ENCODE measurements at regions not wholly inside any gene's neighbourhood (a gene's known extent, or its start where the extent isn't known, plus 50 kb on each side); places are given as distances from the start of the nearest gene placed in this dataset.
"Not testable (repeated sequence)": the region's sequence is repeated elsewhere in the genome, so short reads cannot be mapped to it uniquely, and the experiment has no call there.

DNA sequence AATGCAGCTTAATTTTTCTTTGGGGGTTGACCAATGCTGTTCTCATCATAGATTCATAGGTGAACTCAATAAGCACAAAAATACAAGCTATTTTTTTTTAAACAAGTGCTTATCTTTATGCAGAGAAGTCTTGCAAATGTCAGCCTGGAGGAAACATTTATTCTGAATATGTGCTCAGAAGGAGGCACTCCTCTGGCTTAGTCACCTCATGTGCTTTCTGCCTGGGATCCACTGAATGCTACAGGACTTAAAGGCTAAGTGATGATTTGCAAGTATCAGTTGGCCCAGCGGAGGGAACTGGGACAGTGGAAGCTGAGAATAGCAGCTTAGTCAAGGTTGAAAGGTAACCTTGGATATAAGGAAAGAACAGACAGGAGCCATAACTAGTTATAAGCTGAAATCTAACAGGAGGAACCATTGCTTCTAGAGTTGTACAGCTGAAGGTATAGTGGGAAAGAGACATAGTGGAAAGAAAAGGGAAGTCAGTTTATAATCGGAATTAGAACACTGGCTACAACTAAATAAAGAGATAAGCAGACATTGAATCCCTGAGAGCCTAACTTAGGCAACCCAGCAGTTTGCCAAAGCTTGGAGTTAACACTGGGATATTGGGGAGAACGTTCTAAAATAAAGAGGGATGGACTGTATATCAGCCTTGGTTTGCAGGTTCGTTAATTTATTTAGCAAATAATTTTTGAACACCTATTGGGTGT is 488.7 kb downstream of the SUCLG1 start:
- no peak overlapping the region for H3K4me3 ChIP-seq (ENCODE audit: low read length)
- H3K36me3 ChIP-seq (ENCODE audit: insufficient read depth, low read length): no peaks in the 10 kb centered on the region
- H3K27me3 ChIP-seq (ENCODE audit: control insufficient read depth in 1 of 2, insufficient read depth in 2 of 2, low read length in 2 of 2): no peaks in the 10 kb centered on the region
- ATAC-seq (ENCODE audit: poor library complexity) (no peak), DNase-seq (no peak)
- H3K9me3 ChIP-seq (ENCODE audit: control insufficient read depth in 1 of 2, insufficient read depth in 1 of 2, low read length in 2 of 2): no peaks in the 10 kb centered on the region
- H3K36me3 Mint-ChIP-seq (ENCODE audit: low read depth): no peaks in the 10 kb centered on the region
- peaks cover 7% of the 10 kb centered on the region for H3K9me3 Mint-ChIP-seq
- ChIA-PET POLR2A (no interaction called here), CTCF (no interaction called here)
- no peaks in the 10 kb centered on the region for H3K4me1 ChIP-seq (ENCODE audit: insufficient read depth, low read length)
- no peak overlapping the region for H3K27ac ChIP-seq (ENCODE audit: low read depth in 1 of 2, low read length in 2 of 2)
- TF ChIP-seq, protein P1, sequence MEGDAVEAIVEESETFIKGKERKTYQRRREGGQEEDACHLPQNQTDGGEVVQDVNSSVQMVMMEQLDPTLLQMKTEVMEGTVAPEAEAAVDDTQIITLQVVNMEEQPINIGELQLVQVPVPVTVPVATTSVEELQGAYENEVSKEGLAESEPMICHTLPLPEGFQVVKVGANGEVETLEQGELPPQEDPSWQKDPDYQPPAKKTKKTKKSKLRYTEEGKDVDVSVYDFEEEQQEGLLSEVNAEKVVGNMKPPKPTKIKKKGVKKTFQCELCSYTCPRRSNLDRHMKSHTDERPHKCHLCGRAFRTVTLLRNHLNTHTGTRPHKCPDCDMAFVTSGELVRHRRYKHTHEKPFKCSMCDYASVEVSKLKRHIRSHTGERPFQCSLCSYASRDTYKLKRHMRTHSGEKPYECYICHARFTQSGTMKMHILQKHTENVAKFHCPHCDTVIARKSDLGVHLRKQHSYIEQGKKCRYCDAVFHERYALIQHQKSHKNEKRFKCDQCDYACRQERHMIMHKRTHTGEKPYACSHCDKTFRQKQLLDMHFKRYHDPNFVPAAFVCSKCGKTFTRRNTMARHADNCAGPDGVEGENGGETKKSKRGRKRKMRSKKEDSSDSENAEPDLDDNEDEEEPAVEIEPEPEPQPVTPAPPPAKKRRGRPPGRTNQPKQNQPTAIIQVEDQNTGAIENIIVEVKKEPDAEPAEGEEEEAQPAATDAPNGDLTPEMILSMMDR (IDR thresholded peaks at IDR 0.05): no peak
- H3K27ac Mint-ChIP-seq: no peak overlapping the region
- H3K27me3 Mint-ChIP-seq: peaks cover 6% of the 10 kb centered on the region
- no peak overlapping the region for H3K4me3 Mint-ChIP-seq
- intact Hi-C loops (cut with DNase I, micrococcal nuclease): no loop called here
- no peaks in the 10 kb centered on the region for H3K4me1 Mint-ChIP-seq (ENCODE audit: low read depth)

DNA sequence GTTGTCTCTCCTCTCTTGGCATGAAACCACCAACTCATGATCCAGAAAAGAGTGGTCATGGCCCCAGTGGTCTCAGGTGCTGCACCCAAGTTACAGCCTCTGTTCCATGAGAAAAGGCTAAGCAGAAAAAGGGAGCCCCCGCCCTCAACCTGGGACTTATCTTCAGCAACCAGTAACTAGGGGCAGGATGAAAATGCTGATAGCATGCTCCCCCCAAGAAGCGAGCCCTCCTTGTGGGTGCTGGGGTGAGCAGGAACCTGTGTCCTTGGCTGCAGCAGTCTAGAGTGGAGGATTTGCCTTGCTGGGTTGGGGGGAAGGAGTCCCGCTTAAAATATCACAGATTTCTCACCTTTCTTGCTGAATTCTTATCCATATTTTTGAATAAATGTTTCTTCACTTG is 490.0 kb downstream of the SUCLG1 start:
- DNase-seq (no peak), ATAC-seq (ENCODE audit: poor library complexity) (no peak)
- H3K9me3 Mint-ChIP-seq: peaks cover 7% of the 10 kb centered on the region
- H3K27me3 Mint-ChIP-seq: peaks cover 6% of the 10 kb centered on the region
- H3K9me3 ChIP-seq (ENCODE audit: control insufficient read depth in 1 of 2, insufficient read depth in 1 of 2, low read length in 2 of 2): no peaks in the 10 kb centered on the region
- H3K27me3 ChIP-seq (ENCODE audit: control insufficient read depth in 1 of 2, insufficient read depth in 2 of 2, low read length in 2 of 2): no peaks in the 10 kb centered on the region
- ChIA-PET CTCF (no interaction called here), POLR2A (no interaction called here)
- no peaks in the 10 kb centered on the region for H3K36me3 Mint-ChIP-seq (ENCODE audit: low read depth)
- H3K4me3 ChIP-seq (ENCODE audit: low read length): no peak overlapping the region
- H3K36me3 ChIP-seq (ENCODE audit: insufficient read depth, low read length): no peaks in the 10 kb centered on the region
- no peaks in the 10 kb centered on the region for H3K4me1 Mint-ChIP-seq (ENCODE audit: low read depth)
- no peaks in the 10 kb centered on the region for H3K4me1 ChIP-seq (ENCODE audit: insufficient read depth, low read length)
- no peak overlapping the region for H3K27ac ChIP-seq (ENCODE audit: low read depth in 1 of 2, low read length in 2 of 2)
- TF ChIP-seq, protein P1 (IDR thresholded peaks at IDR 0.05): no peak
- H3K27ac Mint-ChIP-seq: no peak overlapping the region
- intact Hi-C loops (cut with DNase I, micrococcal nuclease): no loop called here
- no peak overlapping the region for H3K4me3 Mint-ChIP-seq

DNA sequence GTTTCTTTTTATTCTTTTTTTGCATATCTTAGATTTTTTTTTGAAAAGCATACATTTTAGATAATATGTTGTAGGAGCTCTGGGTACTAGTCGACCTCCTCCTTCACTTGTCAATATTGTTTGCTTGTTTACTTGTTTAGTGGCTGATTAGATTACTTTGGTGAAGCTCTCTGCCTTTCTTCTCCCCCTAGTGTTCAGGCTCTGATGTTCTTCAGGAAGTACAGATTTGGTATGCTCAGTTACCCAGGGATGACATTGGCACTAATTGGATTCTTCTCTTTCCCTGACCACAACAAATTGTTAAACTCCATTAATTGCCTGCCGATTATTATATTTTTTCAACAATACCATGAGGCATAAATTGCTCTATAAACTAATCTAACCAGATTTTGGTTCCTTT is 491.2 kb downstream of the SUCLG1 start:
- peaks cover 7% of the 10 kb centered on the region for H3K9me3 Mint-ChIP-seq
- peaks cover 6% of the 10 kb centered on the region for H3K27me3 Mint-ChIP-seq
- intact Hi-C loops (cut with DNase I, micrococcal nuclease): no loop called here
- H3K4me3 Mint-ChIP-seq: no peak overlapping the region
- H3K36me3 Mint-ChIP-seq (ENCODE audit: low read depth): no peaks in the 10 kb centered on the region
- no peak overlapping the region for H3K4me3 ChIP-seq (ENCODE audit: low read length)
- no peak overlapping the region for H3K27ac ChIP-seq (ENCODE audit: low read depth in 1 of 2, low read length in 2 of 2)
- no peaks in the 10 kb centered on the region for H3K4me1 Mint-ChIP-seq (ENCODE audit: low read depth)
- POLR2A ChIA-PET: no interaction called here
- H3K27ac Mint-ChIP-seq: no peak overlapping the region
- TF ChIP-seq, protein P1 (IDR thresholded peaks at IDR 0.05): no peak
- ATAC-seq (ENCODE audit: poor library complexity): no peak
- H3K27me3 ChIP-seq (ENCODE audit: control insufficient read depth in 1 of 2, insufficient read depth in 2 of 2, low read length in 2 of 2): no peaks in the 10 kb centered on the region
- H3K36me3 ChIP-seq (ENCODE audit: insufficient read depth, low read length): no peaks in the 10 kb centered on the region
- H3K9me3 ChIP-seq (ENCODE audit: control insufficient read depth in 1 of 2, insufficient read depth in 1 of 2, low read length in 2 of 2): no peaks in the 10 kb centered on the region
- no peaks in the 10 kb centered on the region for H3K4me1 ChIP-seq (ENCODE audit: insufficient read depth, low read length)
- CTCF ChIA-PET: no interaction called here
- no peak for DNase-seq

DNA sequence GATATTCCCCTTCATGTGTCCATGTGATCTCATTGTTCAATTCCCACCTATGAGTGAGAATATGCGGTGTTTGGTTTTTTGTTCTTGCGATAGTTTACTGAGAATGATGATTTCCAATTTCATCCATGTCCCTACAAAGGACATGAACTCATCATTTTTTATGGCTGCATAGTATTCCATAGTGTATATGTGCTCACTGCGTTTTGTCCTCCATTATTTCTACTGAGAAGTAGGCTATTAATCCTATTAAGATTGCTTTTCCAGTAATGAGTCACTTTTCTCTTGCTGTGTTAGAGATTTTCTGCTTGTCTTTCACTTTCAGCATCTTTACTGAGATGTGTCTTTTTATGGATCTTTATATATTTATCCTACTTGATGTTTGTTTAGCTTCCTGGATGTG is 492.1 kb downstream of the SUCLG1 start:
- intact Hi-C loops (cut with DNase I, micrococcal nuclease); H3K9me3 Mint-ChIP-seq; CTCF ChIA-PET; H3K27ac ChIP-seq (ENCODE audit: low read depth in 1 of 2, low read length in 2 of 2); H3K27me3 ChIP-seq (ENCODE audit: control insufficient read depth in 1 of 2, insufficient read depth in 2 of 2, low read length in 2 of 2); H3K27ac Mint-ChIP-seq; ATAC-seq (ENCODE audit: poor library complexity); H3K4me1 Mint-ChIP-seq (ENCODE audit: low read depth); H3K27me3 Mint-ChIP-seq; H3K9me3 ChIP-seq (ENCODE audit: control insufficient read depth in 1 of 2, insufficient read depth in 1 of 2, low read length in 2 of 2); H3K4me3 Mint-ChIP-seq; POLR2A ChIA-PET; H3K4me3 ChIP-seq (ENCODE audit: low read length); H3K4me1 ChIP-seq (ENCODE audit: insufficient read depth, low read length); DNase-seq; H3K36me3 ChIP-seq (ENCODE audit: insufficient read depth, low read length); H3K36me3 Mint-ChIP-seq (ENCODE audit: low read depth): not testable (repeated sequence)
